ENCODE measurements at regions not wholly inside any gene's neighbourhood (a gene's known extent, or its start where the extent isn't known, plus 50 kb on each side); places are given as distances from the start of the nearest gene placed in this dataset.

DNA sequence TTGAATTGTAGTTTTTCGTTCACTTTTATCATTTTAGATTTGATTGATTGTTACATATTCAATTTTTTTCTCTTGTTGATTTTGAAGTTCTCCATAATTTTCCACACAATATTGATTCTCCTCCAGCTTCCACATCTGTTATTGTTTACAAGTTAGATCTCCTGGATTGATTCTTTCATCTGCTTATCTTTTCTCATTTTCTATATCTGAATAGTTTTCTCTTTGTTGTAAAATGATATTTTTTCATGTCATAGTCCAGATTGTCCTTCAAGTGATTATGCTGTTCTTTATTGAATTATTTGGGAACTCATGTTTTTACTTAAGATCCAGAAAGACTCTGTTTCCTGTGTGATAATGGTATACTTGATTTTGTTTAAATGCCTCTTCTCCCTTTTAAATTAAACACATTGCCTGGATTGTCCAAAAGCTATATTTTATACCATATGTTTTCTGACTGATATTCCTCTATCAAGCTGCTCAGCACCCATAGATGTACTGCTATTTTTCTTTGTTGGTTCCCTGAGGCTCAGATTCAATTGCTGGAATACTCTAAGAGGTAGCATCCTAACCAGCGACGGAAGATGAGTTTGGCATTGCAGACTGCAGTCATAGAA, 206.6 kb upstream of the PRR16 start:
- TF ChIP-seq, protein P1, sequence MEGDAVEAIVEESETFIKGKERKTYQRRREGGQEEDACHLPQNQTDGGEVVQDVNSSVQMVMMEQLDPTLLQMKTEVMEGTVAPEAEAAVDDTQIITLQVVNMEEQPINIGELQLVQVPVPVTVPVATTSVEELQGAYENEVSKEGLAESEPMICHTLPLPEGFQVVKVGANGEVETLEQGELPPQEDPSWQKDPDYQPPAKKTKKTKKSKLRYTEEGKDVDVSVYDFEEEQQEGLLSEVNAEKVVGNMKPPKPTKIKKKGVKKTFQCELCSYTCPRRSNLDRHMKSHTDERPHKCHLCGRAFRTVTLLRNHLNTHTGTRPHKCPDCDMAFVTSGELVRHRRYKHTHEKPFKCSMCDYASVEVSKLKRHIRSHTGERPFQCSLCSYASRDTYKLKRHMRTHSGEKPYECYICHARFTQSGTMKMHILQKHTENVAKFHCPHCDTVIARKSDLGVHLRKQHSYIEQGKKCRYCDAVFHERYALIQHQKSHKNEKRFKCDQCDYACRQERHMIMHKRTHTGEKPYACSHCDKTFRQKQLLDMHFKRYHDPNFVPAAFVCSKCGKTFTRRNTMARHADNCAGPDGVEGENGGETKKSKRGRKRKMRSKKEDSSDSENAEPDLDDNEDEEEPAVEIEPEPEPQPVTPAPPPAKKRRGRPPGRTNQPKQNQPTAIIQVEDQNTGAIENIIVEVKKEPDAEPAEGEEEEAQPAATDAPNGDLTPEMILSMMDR (IDR thresholded peaks at IDR 0.05): no peak
- DNase-seq (no peak), ATAC-seq (no peak)
- Histone ChIP-seq H3K27ac (no peak overlapping the region), H3K27me3 (ENCODE audit: low read depth) (no peaks in the 10 kb centered on the region), H3K9me3 (no peaks in the 10 kb centered on the region), H3K4me1 (no peaks in the 10 kb centered on the region), H3K36me3 (no peaks in the 10 kb centered on the region), H3K4me3 (no peak overlapping the region)
- intact Hi-C loops (cut with DNase I): no loop called here

DNA sequence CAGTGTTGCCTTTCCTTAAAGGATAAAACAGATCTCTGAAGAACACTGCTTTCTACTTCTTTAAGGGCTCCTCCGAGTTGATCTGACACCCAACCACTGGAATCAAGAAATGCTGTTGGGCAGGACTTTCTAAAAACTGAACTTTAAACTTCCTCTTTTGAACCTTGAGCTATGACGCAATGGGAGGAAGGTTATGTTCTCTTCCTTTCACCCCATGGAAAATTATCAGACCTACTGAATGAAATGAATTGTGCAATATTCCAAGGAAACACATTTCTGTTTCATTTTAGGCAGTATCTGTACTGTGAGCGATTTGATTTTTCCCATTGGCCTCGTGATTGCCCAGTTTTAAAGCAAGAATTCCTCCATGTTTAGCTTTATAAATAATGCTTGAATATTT, 206.0 kb upstream of the PRR16 start:
- intact Hi-C loops (cut with DNase I): no loop called here
- no peaks in the 10 kb centered on the region for H3K9me3 ChIP-seq
- no peak overlapping the region for H3K27ac ChIP-seq
- ATAC-seq (peak; percentile 75 to 79), DNase-seq (no peak)
- no peaks in the 10 kb centered on the region for H3K36me3 ChIP-seq
- TF ChIP-seq, protein P1 (IDR thresholded peaks at IDR 0.05): no peak
- H3K4me1 ChIP-seq: no peaks in the 10 kb centered on the region
- H3K27me3 ChIP-seq (ENCODE audit: low read depth): no peaks in the 10 kb centered on the region
- H3K4me3 ChIP-seq: no peak overlapping the region

DNA sequence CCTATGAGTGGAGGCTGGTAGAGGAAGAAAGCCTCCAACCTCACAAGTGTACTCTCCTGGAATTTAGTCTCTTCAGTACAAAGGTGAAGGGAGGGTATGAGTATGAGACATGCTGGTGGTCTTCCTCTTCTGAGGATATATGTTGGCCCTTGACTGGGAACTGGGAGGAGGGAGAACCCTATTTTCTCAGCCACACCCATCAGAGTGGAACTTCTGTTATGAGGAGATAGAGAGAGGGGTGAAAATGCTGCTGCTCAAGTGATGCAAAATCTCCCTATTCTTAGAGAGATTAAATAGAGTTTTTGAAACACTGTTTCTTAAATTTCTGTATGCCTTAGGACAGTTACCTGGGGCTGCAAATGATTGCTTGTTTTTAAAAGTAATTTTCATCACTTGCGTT, 203.4 kb upstream of the PRR16 start:
- H3K9me3 ChIP-seq: no peaks in the 10 kb centered on the region
- TF ChIP-seq, protein P1 (IDR thresholded peaks at IDR 0.05): no peak
- ATAC-seq: peak in 1 of 2 donors; percentile 15

DNA sequence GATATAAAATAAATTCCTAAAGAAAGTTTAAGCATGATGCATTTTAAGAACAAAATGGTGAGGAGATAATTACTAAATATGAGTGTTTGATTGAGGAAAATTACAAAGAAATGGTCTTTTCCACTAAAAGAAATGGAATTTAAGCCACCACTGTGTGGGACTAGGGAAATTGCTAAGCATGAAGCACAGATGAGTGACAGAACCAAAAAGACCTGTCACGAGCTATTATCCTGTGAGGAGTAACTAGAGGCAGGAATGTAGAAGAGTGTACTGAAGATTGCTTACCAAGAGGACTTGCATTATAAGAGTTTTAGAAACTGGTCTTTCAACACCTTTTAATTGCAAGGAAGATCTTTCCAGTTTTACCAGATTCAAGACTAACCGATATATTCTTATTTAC, 193.6 kb upstream of the PRR16 start:
- H3K27ac ChIP-seq: no peak overlapping the region
- ATAC-seq (no peak), DNase-seq (no peak)
- H3K4me3 ChIP-seq: no peak overlapping the region
- H3K36me3 ChIP-seq: no peaks in the 10 kb centered on the region
- TF ChIP-seq, protein P1 (IDR thresholded peaks at IDR 0.05): no peak
- no peaks in the 10 kb centered on the region for H3K27me3 ChIP-seq (ENCODE audit: low read depth)
- no peaks in the 10 kb centered on the region for H3K9me3 ChIP-seq
- H3K4me1 ChIP-seq: no peaks in the 10 kb centered on the region
- intact Hi-C loops (cut with DNase I): no loop called here

More for the DNA sequence above, 203.4 kb upstream of the PRR16 start:
- Histone ChIP-seq H3K27ac (no peak overlapping the region), H3K36me3 (no peaks in the 10 kb centered on the region), H3K4me1 (no peaks in the 10 kb centered on the region), H3K4me3 (no peak overlapping the region), H3K27me3 (ENCODE audit: low read depth) (no peaks in the 10 kb centered on the region)
- DNase-seq: no peak
- intact Hi-C loops (cut with DNase I): no loop called here

DNA sequence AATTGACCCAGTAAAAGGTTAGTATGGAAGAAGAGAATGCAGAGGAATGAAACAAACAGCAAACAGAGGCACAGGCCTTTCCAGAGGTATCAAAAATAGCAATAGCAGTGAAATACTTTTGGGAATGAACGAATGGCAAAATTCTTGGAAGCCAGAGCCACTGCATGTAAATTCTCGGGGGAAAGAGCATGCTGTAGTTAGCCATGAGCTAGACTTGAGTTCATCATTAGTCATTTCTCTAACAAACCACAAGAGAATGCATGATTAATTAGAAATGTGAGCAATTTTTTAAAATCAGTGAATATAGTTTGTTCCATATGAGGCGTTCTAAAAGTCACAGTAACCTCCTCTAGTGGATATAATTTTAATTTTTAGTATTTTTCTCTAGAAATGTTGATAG, 170.3 kb upstream of the PRR16 start:
- Histone ChIP-seq H3K27me3 (ENCODE audit: low read depth) (no peaks in the 10 kb centered on the region), H3K27ac (no peak overlapping the region), H3K9me3 (no peaks in the 10 kb centered on the region), H3K4me3 (no peak overlapping the region), H3K36me3 (no peaks in the 10 kb centered on the region), H3K4me1 (no peaks in the 10 kb centered on the region)
- TF ChIP-seq, protein P1 (IDR thresholded peaks at IDR 0.05): no peak
- ATAC-seq: no peak
- no peak for DNase-seq
- intact Hi-C loops (cut with DNase I): no loop called here
